HCT116 (cell line): ENCODE measurements at regions not wholly inside any gene's neighbourhood (a gene's known extent, or its start where the extent isn't known, plus 50 kb on each side); places are given as distances from the start of the nearest gene placed in this dataset.

ENCODE experiments used
- ATAC-seq: fragments of 200-7000 bp; cut with Tn5 transposase; 2 replicates; pipeline ENCODE4 v1.9.1; 2020; ENCODE audit warnings: mild to moderate bottlenecking, moderate library complexity
- BruUV-seq: library from RNA; stranded (reverse); fragments of 400-500 nt; replicated peaks from 2 replicates; lab custom pipeline; 2021; lab: Mats Ljungman, UMichigan
- CTCF ChIA-PET: fragments of 300-600 bp; sonication (Branson Sonifier 250); formaldehyde crosslinking; loops from one replicate; lab custom pipeline; 2021; ENCODE audit warnings: antibody characterized with exemption; lab: Charles Lee
- POLR2A ChIA-PET: fragments of 300-600, 350-600 bp; sonication (Branson Sonifier 250); formaldehyde crosslinking; loops from one replicate; lab custom pipeline; 2021; ENCODE audit warnings: antibody characterized with exemption; lab: Charles Lee
- RAD21 ChIA-PET, 2 experiments: fragments of 300-600 bp; sonication (Branson Sonifier 250); formaldehyde crosslinking; loops; one replicate each; lab custom pipeline; 2023; ENCODE audit warnings: low total read pairs in 2 of 2; ENCODE audit not compliant: uncharacterized antibody in 2 of 2, unreplicated experiment in 2 of 2, low non-redundant PET in 1 of 2; lab: Charles Lee
- DNase-seq: peaks from one replicate; pipeline ENCODE4 v3.0.0-alpha.2; 2010; ENCODE audit warnings: low read depth, low spot score
- H2AFZ ChIP-seq: fragments of 200-600 bp; shearing (Covaris generic), sonication (generic); 2 replicates; pipeline ENCODE4 v1.6.1; 2017; ENCODE audit warnings: low read depth, mixed run types, mixed read lengths, antibody characterized with exemption, low read length; ENCODE audit not compliant: poor library complexity, severe bottlenecking
- H3K27ac ChIP-seq: 2 replicates; pipeline ENCODE4 v1.5.1; 2012; ENCODE audit warnings: low read depth, low read length
- H3K27me3 ChIP-seq: fragments of 200-600 bp; sonication (generic); 2 replicates; pipeline ENCODE4 v1.6.1; 2016; ENCODE audit warnings: mixed run types, low read length, mixed read lengths; ENCODE audit not compliant: insufficient read depth
- H3K36me3 ChIP-seq, 2 experiments: fragments of 200-500 bp in 1 of 2; fragments of 200-600 bp in 1 of 2; sonication (Bioruptor generic) in 1 of 2; sonication (generic) in 1 of 2; 2 replicates each; pipeline versions ENCODE4 v1.5.1 to v1.6.1; 2014 to 2016; ENCODE audit warnings: low read length in 2 of 2, inconsistent platforms in 1 of 2, mixed read lengths in 1 of 2, mixed run types in 1 of 2; ENCODE audit not compliant: insufficient read depth in 2 of 2, control insufficient read depth in 1 of 2
- H3K4me1 ChIP-seq, 2 experiments: fragments of 200-600 bp in 1 of 2; sonication (generic) in 1 of 2; 2 replicates each; pipeline versions ENCODE4 v1.5.1 to v1.6.1; 2012 to 2017; ENCODE audit warnings: low read length in 2 of 2, inconsistent platforms in 1 of 2, mild to moderate bottlenecking in 1 of 2, mixed read lengths in 1 of 2, mixed run types in 1 of 2, moderate library complexity in 1 of 2; ENCODE audit not compliant: insufficient read depth in 2 of 2, control insufficient read depth in 1 of 2
- H3K4me2 ChIP-seq: fragments of 200-600 bp; sonication (generic); 2 replicates; pipeline ENCODE4 v1.6.1; 2017; ENCODE audit warnings: mixed run types, low read length, mixed read lengths
- H3K4me3 ChIP-seq, 2 experiments: fragments of 200-600 bp in 1 of 2; sonication (generic) in 1 of 2; replicated peaks in 1 of 2; 2 replicates each; pipeline ENCODE4 v1.5.1; 2011 to 2016; ENCODE audit warnings: low read length in 2 of 2, control low read depth in 1 of 2, low read depth in 1 of 2, mild to moderate bottlenecking in 1 of 2, mixed read lengths in 1 of 2, mixed run types in 1 of 2
- H3K79me2 ChIP-seq: fragments of 200-600 bp; sonication (generic); 2 replicates; pipeline ENCODE4 v1.6.1; 2017; ENCODE audit warnings: mild to moderate bottlenecking, mixed run types, low read length, moderate library complexity, mixed read lengths; ENCODE audit not compliant: insufficient read depth
- H3K9ac ChIP-seq: fragments of 200-600 bp; sonication (generic); 2 replicates; pipeline ENCODE4 v1.6.1; 2016; ENCODE audit warnings: low read length, mixed read lengths
- H3K9me2 ChIP-seq: fragments of 200-600 bp; sonication (generic), shearing (Covaris generic); 2 replicates; pipeline ENCODE4 v1.6.1; 2017; ENCODE audit warnings: mixed run types, mild to moderate bottlenecking, moderate library complexity; ENCODE audit not compliant: insufficient read depth
- H3K9me3 ChIP-seq, 2 experiments: fragments of 200-500 bp in 1 of 2; fragments of 200-600 bp in 1 of 2; sonication (Bioruptor generic) in 1 of 2; sonication (generic) in 1 of 2; 2 replicates each; pipeline ENCODE4 v1.6.1; 2014 to 2017; ENCODE audit warnings: low read length in 2 of 2, mixed read lengths in 2 of 2, inconsistent platforms in 1 of 2, low read depth in 1 of 2, mild to moderate bottlenecking in 1 of 2, mixed run types in 1 of 2, moderate library complexity in 1 of 2; ENCODE audit not compliant: control insufficient read depth in 1 of 2, insufficient read depth in 1 of 2
- H4K20me1 ChIP-seq: fragments of 200-600 bp; sonication (generic), shearing (Covaris generic); 2 replicates; pipeline ENCODE4 v1.6.1; 2017; ENCODE audit warnings: mixed run types, mild to moderate bottlenecking, moderate library complexity; ENCODE audit not compliant: insufficient read depth
- CTCF ChIP-seq, 3 experiments: fragments of 200-600 bp in 1 of 3; sonication (generic) in 1 of 3; IDR thresholded peaks in 2 of 3; conservative IDR thresholded peaks in 1 of 3; 2 replicates each; pipeline ENCODE4 v1.5.1; 2012 to 2017; ENCODE audit warnings: low read depth in 2 of 3, low read length in 2 of 3, antibody characterized with exemption in 1 of 3, borderline replicate concordance in 1 of 3, control low read depth in 1 of 3, mild to moderate bottlenecking in 1 of 3, mixed read lengths in 1 of 3, mixed run types in 1 of 3, moderate library complexity in 1 of 3; ENCODE audit not compliant: insufficient read depth in 1 of 3
- EZH2phosphoT487 ChIP-seq: fragments of 200-600 bp; IDR thresholded peaks from 2 replicates; pipeline ENCODE4 v1.6.1; 2018; ENCODE audit warnings: antibody characterized with exemption, borderline replicate concordance
- POLR2A ChIP-seq: IDR thresholded peaks from 2 replicates; pipeline ENCODE4 v1.7.0; 2011; ENCODE audit warnings: borderline replicate concordance; ENCODE audit not compliant: insufficient read depth, insufficient read length; ENCODE audit errors: extremely low read depth
- SIN3A ChIP-seq: IDR thresholded peaks from 2 replicates; pipeline ENCODE4 v1.6.1; 2012; ENCODE audit warnings: low read depth
- TCF7L2 ChIP-seq: IDR thresholded peaks from 2 replicates; pipeline ENCODE4 v1.7.0; 2011; ENCODE audit warnings: borderline replicate concordance, inconsistent platforms; ENCODE audit not compliant: insufficient read depth, insufficient read length; ENCODE audit errors: extremely low read depth
- ZBTB33 ChIP-seq: IDR thresholded peaks from 2 replicates; pipeline ENCODE4 v1.6.1; 2011; ENCODE audit warnings: mild to moderate bottlenecking, low read length, moderate library complexity; ENCODE audit not compliant: insufficient replicate concordance; ENCODE audit errors: extremely low read depth
- ZFX ChIP-seq: fragments of 450-650 bp; IDR thresholded peaks from 2 replicates; pipeline ENCODE4 v1.6.1; 2017
- ZNF274 ChIP-seq: fragments of 200-500 bp; sonication (Bioruptor generic); IDR thresholded peaks from 2 replicates; pipeline ENCODE4 v1.6.1; 2014; ENCODE audit warnings: mild to moderate bottlenecking, low read depth, low read length, inconsistent platforms
- intact Hi-C: fragments of 100-400 bp; cut with micrococcal nuclease; formaldehyde crosslinking; loops from 2 replicates; pipeline ENCODE4 v1.10.0; 2022

- no TSS peak for BruUV-seq
- Histone ChIP-seq H3K4me1 (no peaks in the 10 kb centered on the region), H3K36me3 (no peaks in the 10 kb centered on the region), H3K9me2 (no peaks in the 10 kb centered on the region), H3K4me3 (no peak overlapping the region), H2AFZ (no peak overlapping the region), H3K9ac (no peak overlapping the region), H3K9me3 (peaks cover 0 to 5% of the 10 kb centered on the region in 2 experiments; a peak in 1 of 4 replicates), H3K27ac (no peak overlapping the region), H3K79me2 (no peaks in the 10 kb centered on the region), H3K27me3 (no peaks in the 10 kb centered on the region), H4K20me1 (no peaks in the 10 kb centered on the region), H3K4me2 (no peak overlapping the region)
- intact Hi-C loops: no loop called here
- POLR2A ChIA-PET: no interaction called here
- no peak for TF ChIP-seq ZNF274
- TF ChIP-seq TCF7L2: no peak
- TF ChIP-seq ZFX: no peak
- TF ChIP-seq POLR2A: no peak
- no peak for TF ChIP-seq CTCF (IDR thresholded peaks at IDR 0.05 in 2 of 3, conservative IDR thresholded peaks at IDR 0.05 in 1 of 3; ENCODE audit: borderline replicate concordance in 1 of 3, insufficient read depth in 1 of 3, low read depth in 2 of 3, low read length in 2 of 3)
- TF ChIP-seq ZBTB33: no peak
- TF ChIP-seq EZH2phosphoT487: no peak
- no peak for TF ChIP-seq SIN3A
- CTCF ChIA-PET: no interaction called here
- DNase-seq (no peak), ATAC-seq (no peak)
- RAD21 ChIA-PET: no interaction called here
These were observed 202.2 kb upstream of the PIK3C3 start for GRCh38 chr18:41752826-41753225.
